ENCODE measurements at regions not wholly inside any gene's neighbourhood (a gene's known extent, or its start where the extent isn't known, plus 50 kb on each side); places are given as distances from the start of the nearest gene placed in this dataset.

GRCh38 chr13:44693156-44693764 lies 117.1 kb upstream of the TSC22D1 start:
- H3K27ac ChIP-seq: no peak overlapping the region
- no peak for DNase-seq
- WGBS, 5 donors: 78 to 85% (median 80%) methylated on average over 6 of the region's 6 CpGs
- H3K36me3 ChIP-seq: no peaks in the 10 kb centered on the region
- H3K4me1 ChIP-seq: no peaks in the 10 kb centered on the region
- H3K27me3 ChIP-seq (replicated peaks in 1 of 7): no peaks in the 10 kb centered on the region
- intact Hi-C loops (cut with DNase I; ENCODE audit: low total_unique reads): no loop called here
- H3K4me3 ChIP-seq: no peak overlapping the region
- no peak for TF ChIP-seq POLR2A (IDR thresholded peaks at IDR 0.05)
- no peak for TF ChIP-seq POLR2AphosphoS5 (IDR thresholded peaks at IDR 0.05)
- no peak for TF ChIP-seq CTCF (IDR thresholded peaks at IDR 0.05 in 8 of 11, conservative IDR thresholded peaks at IDR 0.05 in 3 of 11)
- H3K9me3 ChIP-seq: no peaks in the 10 kb centered on the region

- Histone ChIP-seq H3K27me3 (replicated peaks in 1 of 7) (no peaks in the 10 kb centered on the region), H3K27ac (no peak overlapping the region), H3K9me3 (no peaks in the 10 kb centered on the region), H3K4me1 (no peaks in the 10 kb centered on the region), H3K36me3 (no peaks in the 10 kb centered on the region), H3K4me3 (no peak overlapping the region)
- DNase-seq: no peak
- intact Hi-C loops (cut with DNase I; ENCODE audit: low total_unique reads): no loop called here
- WGBS, 5 donors: 81 to 98% (median 93%) methylated on average over 2 of the region's 2 CpGs
- TF ChIP-seq POLR2AphosphoS5 (IDR thresholded peaks at IDR 0.05): no peak
- TF ChIP-seq CTCF (IDR thresholded peaks at IDR 0.05 in 8 of 11, conservative IDR thresholded peaks at IDR 0.05 in 3 of 11): no peak
- no peak for TF ChIP-seq POLR2A (IDR thresholded peaks at IDR 0.05)
These were observed 116.1 kb upstream of the TSC22D1 start for GRCh38 chr13:44692173-44692713.

GRCh38 chr13:44690376-44690775 lies 114.2 kb upstream of the TSC22D1 start:
- H3K4me3 ChIP-seq: no peak overlapping the region
- no peaks in the 10 kb centered on the region for H3K4me1 ChIP-seq
- H3K36me3 ChIP-seq: no peaks in the 10 kb centered on the region
- no peak overlapping the region for H3K27ac ChIP-seq
- intact Hi-C loops (cut with DNase I; ENCODE audit: low total_unique reads): no loop called here
- WGBS, 5 donors: 83 to 92% (median 86%) methylated on average over 5 of the region's 5 CpGs
- peaks cover 0 to 7% (median 0%) of the 10 kb centered on the region in 8 donors for H3K9me3 ChIP-seq
- no peak for DNase-seq
- no peak for TF ChIP-seq POLR2A (IDR thresholded peaks at IDR 0.05)
- no peak for TF ChIP-seq CTCF (IDR thresholded peaks at IDR 0.05 in 8 of 11, conservative IDR thresholded peaks at IDR 0.05 in 3 of 11)
- TF ChIP-seq POLR2AphosphoS5 (IDR thresholded peaks at IDR 0.05): no peak
- H3K27me3 ChIP-seq (replicated peaks in 1 of 7): no peaks in the 10 kb centered on the region

GRCh38 chr13:44688652-44689051 lies 112.5 kb upstream of the TSC22D1 start:
- no peaks in the 10 kb centered on the region for H3K4me1 ChIP-seq
- H3K27ac ChIP-seq: no peak overlapping the region
- no peak overlapping the region for H3K4me3 ChIP-seq
- H3K36me3 ChIP-seq: no peaks in the 10 kb centered on the region
- no peak for TF ChIP-seq POLR2A (IDR thresholded peaks at IDR 0.05)
- TF ChIP-seq POLR2AphosphoS5 (IDR thresholded peaks at IDR 0.05): no peak
- no peak for TF ChIP-seq CTCF (IDR thresholded peaks at IDR 0.05 in 8 of 11, conservative IDR thresholded peaks at IDR 0.05 in 3 of 11)
- DNase-seq: no peak
- no peaks in the 10 kb centered on the region for H3K27me3 ChIP-seq (replicated peaks in 1 of 7)
- H3K9me3 ChIP-seq: peaks cover 0 to 7% (median 0%) of the 10 kb centered on the region in 8 donors
- intact Hi-C loops (cut with DNase I; ENCODE audit: low total_unique reads): no loop called here

All from spleen (tissue), 11 donors.